ENCODE measurements at regions not wholly inside any gene's neighbourhood (a gene's known extent, or its start where the extent isn't known, plus 50 kb on each side); places are given as distances from the start of the nearest gene placed in this dataset.
"Not testable (repeated sequence)": the region's sequence is repeated elsewhere in the genome, so short reads cannot be mapped to it uniquely, and the experiment has no call there.

- no peak for DNase-seq
Measured at GRCh38 chr9:10843151-10843550, 230.3 kb upstream of the PTPRD start.

GRCh38 chr9:10855847-10856246, 243.0 kb upstream of the PTPRD start:
- peak; percentile 72 for DNase-seq

GRCh38 chr9:10858817-10859216, 246.0 kb upstream of the PTPRD start:
- no peak for DNase-seq

GRCh38 chr9:10863476-10863875, 250.7 kb upstream of the PTPRD start:
- DNase-seq = no peak

GRCh38 chr9:10867194-10867593, 254.4 kb upstream of the PTPRD start:
- no peak for DNase-seq

GRCh38 chr9:10869687-10870086, 256.9 kb upstream of the PTPRD start:
- no peak for DNase-seq

- DNase-seq = no peak
Measured at GRCh38 chr9:10873999-10874398, 261.2 kb upstream of the PTPRD start.

GRCh38 chr9:10875752-10876151, 262.9 kb upstream of the PTPRD start:
- DNase-seq = no peak

GRCh38 chr9:10876333-10876732, 263.5 kb upstream of the PTPRD start:
- no peak for DNase-seq

- not testable (repeated sequence) for DNase-seq
Measured at GRCh38 chr9:10890266-10890665, 277.5 kb upstream of the PTPRD start.

- DNase-seq = no peak
Measured at GRCh38 chr9:10899509-10899908, 286.7 kb upstream of the PTPRD start.

- DNase-seq = peak; percentile 14
Measured at GRCh38 chr9:10903969-10904368, 291.2 kb upstream of the PTPRD start.

GRCh38 chr9:10910779-10911178, 298.0 kb upstream of the PTPRD start:
- DNase-seq = no peak

GRCh38 chr9:10911373-10911772, 298.6 kb upstream of the PTPRD start:
- DNase-seq = no peak

- DNase-seq = no peak
Measured at GRCh38 chr9:10917001-10917400, 304.2 kb upstream of the PTPRD start.

GRCh38 chr9:10921671-10922070, 308.9 kb upstream of the PTPRD start:
- no peak for DNase-seq

- no peak for DNase-seq
Measured at GRCh38 chr9:10925896-10926295, 313.1 kb upstream of the PTPRD start.

- DNase-seq = no peak
Measured at GRCh38 chr9:10928372-10928771, 315.6 kb upstream of the PTPRD start.

GRCh38 chr9:10930081-10930480, 317.3 kb upstream of the PTPRD start:
- DNase-seq = no peak

GRCh38 chr9:10946676-10947410, 334.0 kb upstream of the PTPRD start:
- DNase-seq = peak; percentile 74

GRCh38 chr9:10957878-10958277, 345.1 kb upstream of the PTPRD start:
- DNase-seq = no peak

- DNase-seq = no peak
Measured at GRCh38 chr9:10961883-10962282, 349.1 kb upstream of the PTPRD start.

GRCh38 chr9:10983251-10983650, 370.4 kb upstream of the PTPRD start:
- DNase-seq = no peak

GRCh38 chr9:10999646-11000045, 386.8 kb upstream of the PTPRD start:
- no peak for DNase-seq

GRCh38 chr9:11001546-11001945, 388.7 kb upstream of the PTPRD start:
- no peak for DNase-seq
